HUES64 (cell line): ENCODE measurements at regions not wholly inside any gene's neighbourhood (a gene's known extent, or its start where the extent isn't known, plus 50 kb on each side); places are given as distances from the start of the nearest gene placed in this dataset.
A peak's percentile ranks its signal among the peaks of the same experiment; 100 is the strongest.

ENCODE experiments used
- H3K27ac ChIP-seq: 2 replicates; pipeline ENCODE4 v1.7.0; 2013; ENCODE audit warnings: low read depth, low read length, inconsistent platforms
- H3K27me3 ChIP-seq: 2 replicates; pipeline ENCODE4 v1.6.1; 2013; ENCODE audit warnings: mild to moderate bottlenecking, low read length; ENCODE audit not compliant: insufficient read depth
- H3K36me3 ChIP-seq: 2 replicates; pipeline ENCODE4 v1.6.1; 2013; ENCODE audit warnings: mild to moderate bottlenecking, low read length; ENCODE audit not compliant: insufficient read depth
- H3K4me1 ChIP-seq: 2 replicates; pipeline ENCODE4 v1.6.1; 2013; ENCODE audit warnings: mild to moderate bottlenecking, low read length, moderate library complexity; ENCODE audit not compliant: insufficient read depth
- H3K4me3 ChIP-seq: 2 replicates; pipeline ENCODE4 v1.5.1; 2013; ENCODE audit warnings: mild to moderate bottlenecking, low read length, moderate library complexity
- H3K9ac ChIP-seq: 2 replicates; pipeline ENCODE4 v1.6.1; 2013; ENCODE audit warnings: mild to moderate bottlenecking, low read depth, low read length
- H3K9me3 ChIP-seq: 2 replicates; pipeline ENCODE4 v1.6.1; 2013; ENCODE audit warnings: low read depth, low read length; ENCODE audit not compliant: insufficient read depth
- WGBS: fragments of 150-250, 120-280 bp; methylation state at CpG from one replicate; pipeline ENCODE4 v1.1.7; 2013; ENCODE audit warnings: missing lambda C conversion rate; 5-methylcytosine and 5-hydroxymethylcytosine counted together

- H3K27me3 ChIP-seq = no peaks in the 10 kb centered on the region
- no peak overlapping the region for H3K9ac ChIP-seq
- no peaks in the 10 kb centered on the region for H3K9me3 ChIP-seq
- H3K4me1 ChIP-seq = peaks cover 8% of the 10 kb centered on the region
- H3K4me3 ChIP-seq = no peak overlapping the region
- H3K36me3 ChIP-seq = peaks cover 3% of the 10 kb centered on the region; the same call in 1 of the 2 replicates
- no peak overlapping the region for H3K27ac ChIP-seq
- 94% methylated on average over 3 of the region's 4 CpGs for WGBS
Measured at GRCh38 chr2:120917886-120918285, 182.2 kb downstream of the GLI2 start.

- H3K9ac ChIP-seq = no peak overlapping the region
- no peaks in the 10 kb centered on the region for H3K9me3 ChIP-seq
- H3K36me3 ChIP-seq = peaks cover 9% of the 10 kb centered on the region; the same call in 1 of the 2 replicates
- H3K27me3 ChIP-seq = no peaks in the 10 kb centered on the region
- H3K4me3 ChIP-seq = no peak overlapping the region
- H3K27ac ChIP-seq = no peak overlapping the region
- peaks cover 8% of the 10 kb centered on the region for H3K4me1 ChIP-seq
- 94% methylated on average over 8 of the region's 8 CpGs for WGBS
Measured at GRCh38 chr2:120919216-120919615, 183.5 kb downstream of the GLI2 start.

GRCh38 chr2:120919771-120920453, 184.2 kb downstream of the GLI2 start:
- H3K36me3 ChIP-seq = peaks cover 9% of the 10 kb centered on the region; the same call in 1 of the 2 replicates
- no peaks in the 10 kb centered on the region for H3K9me3 ChIP-seq
- 0 out of 2 replicates have a peak overlapping the region, but pooled peaks have one; percentile 21 for H3K9ac ChIP-seq
- peaks cover 4% of the 10 kb centered on the region for H3K4me1 ChIP-seq
- H3K27me3 ChIP-seq = no peaks in the 10 kb centered on the region
- WGBS = 92% methylated on average over 19 of the region's 19 CpGs
- no peak overlapping the region for H3K27ac ChIP-seq
- no peak overlapping the region for H3K4me3 ChIP-seq

- Histone ChIP-seq H3K27ac (no peak overlapping the region), H3K4me3 (no peak overlapping the region), H3K9me3 (no peaks in the 10 kb centered on the region), H3K9ac (0 out of 2 replicates have a peak overlapping the region, but pooled peaks have one; percentile 21), H3K36me3 (peaks cover 9% of the 10 kb centered on the region; the same call in 1 of the 2 replicates), H3K27me3 (no peaks in the 10 kb centered on the region), H3K4me1 (no peaks in the 10 kb centered on the region)
- WGBS = 93% methylated on average over 13 of the region's 13 CpGs
Measured at GRCh38 chr2:120920454-120921148, 184.9 kb downstream of the GLI2 start.

GRCh38 chr2:120921457-120921856, 185.8 kb downstream of the GLI2 start:
- no peak overlapping the region for H3K27ac ChIP-seq
- H3K9me3 ChIP-seq = no peaks in the 10 kb centered on the region
- 91% methylated on average over 3 of the region's 3 CpGs for WGBS
- H3K4me3 ChIP-seq = no peak overlapping the region
- no peaks in the 10 kb centered on the region for H3K27me3 ChIP-seq
- no peaks in the 10 kb centered on the region for H3K4me1 ChIP-seq
- no peak overlapping the region for H3K9ac ChIP-seq
- peaks cover 9% of the 10 kb centered on the region; the same call in 1 of the 2 replicates for H3K36me3 ChIP-seq

GRCh38 chr2:120922571-120923332, 187.1 kb downstream of the GLI2 start:
- H3K4me1 ChIP-seq = no peaks in the 10 kb centered on the region
- H3K36me3 ChIP-seq = peaks cover 11% of the 10 kb centered on the region
- H3K27ac ChIP-seq = no peak overlapping the region
- no peaks in the 10 kb centered on the region for H3K27me3 ChIP-seq
- no peak overlapping the region for H3K9ac ChIP-seq
- H3K9me3 ChIP-seq = no peaks in the 10 kb centered on the region
- WGBS = 94% methylated on average over 6 of the region's 6 CpGs
- H3K4me3 ChIP-seq = no peak overlapping the region

GRCh38 chr2:120923426-120923825, 187.8 kb downstream of the GLI2 start:
- Histone ChIP-seq H3K27me3 (no peaks in the 10 kb centered on the region), H3K9ac (no peak overlapping the region), H3K27ac (no peak overlapping the region), H3K4me1 (no peaks in the 10 kb centered on the region), H3K36me3 (peaks cover 12% of the 10 kb centered on the region), H3K9me3 (no peaks in the 10 kb centered on the region), H3K4me3 (no peak overlapping the region)
- 95% methylated on average over 11 of the region's 11 CpGs for WGBS

- no peak overlapping the region for H3K4me3 ChIP-seq
- no peak overlapping the region for H3K9ac ChIP-seq
- WGBS = 97% methylated on average over 5 of the region's 5 CpGs
- no peaks in the 10 kb centered on the region for H3K4me1 ChIP-seq
- H3K36me3 ChIP-seq = peaks cover 24% of the 10 kb centered on the region
- H3K9me3 ChIP-seq = no peaks in the 10 kb centered on the region
- no peak overlapping the region for H3K27ac ChIP-seq
- H3K27me3 ChIP-seq = no peaks in the 10 kb centered on the region
Measured at GRCh38 chr2:120924924-120925323, 189.3 kb downstream of the GLI2 start.

- Histone ChIP-seq H3K36me3 (peaks cover 28% of the 10 kb centered on the region), H3K4me1 (no peaks in the 10 kb centered on the region), H3K27ac (no peak overlapping the region), H3K9ac (no peak overlapping the region), H3K9me3 (no peaks in the 10 kb centered on the region), H3K27me3 (no peaks in the 10 kb centered on the region), H3K4me3 (no peak overlapping the region)
- WGBS = 95% methylated on average over 28 of the region's 28 CpGs
Measured at GRCh38 chr2:120926463-120927264, 191.0 kb downstream of the GLI2 start.

- WGBS = 93% methylated on average over 11 of the region's 11 CpGs
- H3K9ac ChIP-seq = no peak overlapping the region
- H3K27ac ChIP-seq = no peak overlapping the region
- H3K36me3 ChIP-seq = peaks cover 28% of the 10 kb centered on the region
- no peaks in the 10 kb centered on the region for H3K4me1 ChIP-seq
- no peak overlapping the region for H3K4me3 ChIP-seq
- H3K27me3 ChIP-seq = no peaks in the 10 kb centered on the region
- no peaks in the 10 kb centered on the region for H3K9me3 ChIP-seq
Measured at GRCh38 chr2:120927265-120927628, 191.6 kb downstream of the GLI2 start.
